Hepatocyte (in vitro differentiated cells): ENCODE measurements at regions not wholly inside any gene's neighbourhood (a gene's known extent, or its start where the extent isn't known, plus 50 kb on each side); places are given as distances from the start of the nearest gene placed in this dataset.

Experiments used
- DNase-seq: peaks from one replicate; pipeline ENCODE4 v3.0.0-alpha.2; 2016; ENCODE audit warnings: low spot score
- H2AFZ ChIP-seq: fragments of 200-600 bp; sonication (generic); 2 replicates; pipeline ENCODE4 v1.6.0; 2016; ENCODE audit warnings: antibody characterized with exemption, mild to moderate bottlenecking
- H3K27ac ChIP-seq: fragments of 200-600 bp; sonication (generic); 2 replicates; pipeline ENCODE4 v1.5.1; 2016; ENCODE audit warnings: mild to moderate bottlenecking
- H3K27me3 ChIP-seq: fragments of 200-600 bp; sonication (generic); 2 replicates; pipeline ENCODE4 v1.6.1; 2016
- H3K36me3 ChIP-seq: fragments of 200-600 bp; sonication (generic); replicated peaks from 2 replicates; pipeline ENCODE4 v1.5.1; 2016; ENCODE audit warnings: low read depth; ENCODE audit not compliant: insufficient read depth
- H3K4me1 ChIP-seq: fragments of 200-600 bp; sonication (generic); 2 replicates; pipeline ENCODE4 v1.5.1; 2016; ENCODE audit warnings: mild to moderate bottlenecking, moderate library complexity; ENCODE audit not compliant: insufficient read depth
- H3K4me2 ChIP-seq: fragments of 200-600 bp; sonication (generic); 2 replicates; pipeline ENCODE4 v1.6.0; 2016
- H3K4me3 ChIP-seq: fragments of 200-600 bp; sonication (generic); 2 replicates; pipeline ENCODE4 v1.5.1; 2016; ENCODE audit warnings: mild to moderate bottlenecking
- H3K79me2 ChIP-seq: fragments of 200-600 bp; sonication (generic); 2 replicates; pipeline ENCODE4 v1.6.0; 2017; ENCODE audit warnings: mild to moderate bottlenecking
- H3K9me2 ChIP-seq: fragments of 200-600 bp; sonication (generic); replicated peaks from 2 replicates; pipeline ENCODE4 v1.6.0; 2017; ENCODE audit warnings: mild to moderate bottlenecking; ENCODE audit not compliant: insufficient read depth
- H3K9me3 ChIP-seq: fragments of 200-600 bp; sonication (generic); 2 replicates; pipeline ENCODE4 v1.5.1; 2016; ENCODE audit warnings: low read depth, mild to moderate bottlenecking
- H4K20me1 ChIP-seq: fragments of 200-600 bp; sonication (generic); 2 replicates; pipeline ENCODE4 v1.6.0; 2016; ENCODE audit warnings: mild to moderate bottlenecking; ENCODE audit not compliant: insufficient read depth, poor library complexity, severe bottlenecking
- EZH2 ChIP-seq: fragments of 200-600 bp; sonication (generic); IDR thresholded peaks from 2 replicates; pipeline ENCODE4 v1.6.1; 2016; ENCODE audit warnings: antibody characterized with exemption, mild to moderate bottlenecking, borderline replicate concordance
- EZH2phosphoT487 ChIP-seq: fragments of 200-600 bp; sonication (generic); IDR thresholded peaks from one replicate; pipeline ENCODE4 v1.6.1; 2018; ENCODE audit warnings: antibody characterized with exemption, mild to moderate bottlenecking, low read depth, moderate library complexity; ENCODE audit not compliant: unreplicated experiment, severe bottlenecking
- WGBS: methylation state at CpG from one replicate; pipeline ENCODE4 v1.1.6; 2016; ENCODE audit warnings: low lambda C conversion rate; ENCODE audit errors: missing lambda C conversion rate; 5-methylcytosine and 5-hydroxymethylcytosine counted together
- TF ChIP-seq, protein P1 (sequence below): fragments of 200-600 bp; sonication (generic); IDR thresholded peaks from 2 replicates; pipeline ENCODE4 v1.5.1; 2016; ENCODE audit warnings: antibody characterized with exemption, mild to moderate bottlenecking; ENCODE audit not compliant: poor library complexity

- H3K9me2 ChIP-seq: no peaks in the 10 kb centered on the region
- DNase-seq: no peak
- H3K4me3 ChIP-seq: no peak overlapping the region
- H4K20me1 ChIP-seq: no peaks in the 10 kb centered on the region
- H3K27ac ChIP-seq: no peak overlapping the region
- H3K79me2 ChIP-seq: no peaks in the 10 kb centered on the region
- no peaks in the 10 kb centered on the region for H3K4me1 ChIP-seq
- H3K36me3 ChIP-seq: no peaks in the 10 kb centered on the region
- no peaks in the 10 kb centered on the region for H3K9me3 ChIP-seq
- TF ChIP-seq, protein P1, sequence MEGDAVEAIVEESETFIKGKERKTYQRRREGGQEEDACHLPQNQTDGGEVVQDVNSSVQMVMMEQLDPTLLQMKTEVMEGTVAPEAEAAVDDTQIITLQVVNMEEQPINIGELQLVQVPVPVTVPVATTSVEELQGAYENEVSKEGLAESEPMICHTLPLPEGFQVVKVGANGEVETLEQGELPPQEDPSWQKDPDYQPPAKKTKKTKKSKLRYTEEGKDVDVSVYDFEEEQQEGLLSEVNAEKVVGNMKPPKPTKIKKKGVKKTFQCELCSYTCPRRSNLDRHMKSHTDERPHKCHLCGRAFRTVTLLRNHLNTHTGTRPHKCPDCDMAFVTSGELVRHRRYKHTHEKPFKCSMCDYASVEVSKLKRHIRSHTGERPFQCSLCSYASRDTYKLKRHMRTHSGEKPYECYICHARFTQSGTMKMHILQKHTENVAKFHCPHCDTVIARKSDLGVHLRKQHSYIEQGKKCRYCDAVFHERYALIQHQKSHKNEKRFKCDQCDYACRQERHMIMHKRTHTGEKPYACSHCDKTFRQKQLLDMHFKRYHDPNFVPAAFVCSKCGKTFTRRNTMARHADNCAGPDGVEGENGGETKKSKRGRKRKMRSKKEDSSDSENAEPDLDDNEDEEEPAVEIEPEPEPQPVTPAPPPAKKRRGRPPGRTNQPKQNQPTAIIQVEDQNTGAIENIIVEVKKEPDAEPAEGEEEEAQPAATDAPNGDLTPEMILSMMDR: no peak
- no peak for TF ChIP-seq EZH2phosphoT487
- no peak for TF ChIP-seq EZH2
- H3K4me2 ChIP-seq: no peak overlapping the region
- no peaks in the 10 kb centered on the region for H3K27me3 ChIP-seq
- 92% methylated on average over 6 of the region's 6 CpGs for WGBS
- no peak overlapping the region for H2AFZ ChIP-seq
Measured at GRCh38 chr16:52633230-52633629, 86.3 kb upstream of the TOX3 start.

DNA sequence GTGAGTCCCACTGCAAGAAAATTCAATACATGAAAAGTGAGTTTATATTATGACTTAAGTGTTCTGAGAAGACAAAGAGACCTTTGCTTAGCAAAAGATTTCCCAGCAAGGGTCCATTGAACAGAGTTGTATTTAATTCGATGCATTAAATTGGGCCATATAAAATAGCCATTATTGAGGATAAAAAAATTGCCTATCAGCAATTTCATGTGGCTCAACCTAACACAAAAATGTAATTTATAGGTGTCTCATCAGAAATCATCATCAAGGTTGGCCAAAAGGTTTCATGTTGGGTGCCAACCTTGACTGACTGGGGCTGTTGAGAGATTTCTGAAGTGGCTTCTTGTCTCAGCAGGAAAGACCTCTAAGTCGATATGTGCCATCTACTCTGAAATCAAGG, 84.8 kb upstream of the TOX3 start:
- Histone ChIP-seq H3K27me3 (no peaks in the 10 kb centered on the region), H3K79me2 (no peaks in the 10 kb centered on the region), H2AFZ (no peak overlapping the region), H3K4me3 (no peak overlapping the region), H3K36me3 (no peaks in the 10 kb centered on the region), H3K9me3 (no peaks in the 10 kb centered on the region), H3K9me2 (no peaks in the 10 kb centered on the region), H3K4me1 (no peaks in the 10 kb centered on the region), H3K27ac (no peak overlapping the region), H4K20me1 (no peaks in the 10 kb centered on the region), H3K4me2 (no peak overlapping the region)
- DNase-seq: no peak
- TF ChIP-seq EZH2 (no peak), EZH2phosphoT487 (no peak)
- TF ChIP-seq, protein P1: no peak
- WGBS: 96% methylated on average over 2 of the region's 2 CpGs

DNA sequence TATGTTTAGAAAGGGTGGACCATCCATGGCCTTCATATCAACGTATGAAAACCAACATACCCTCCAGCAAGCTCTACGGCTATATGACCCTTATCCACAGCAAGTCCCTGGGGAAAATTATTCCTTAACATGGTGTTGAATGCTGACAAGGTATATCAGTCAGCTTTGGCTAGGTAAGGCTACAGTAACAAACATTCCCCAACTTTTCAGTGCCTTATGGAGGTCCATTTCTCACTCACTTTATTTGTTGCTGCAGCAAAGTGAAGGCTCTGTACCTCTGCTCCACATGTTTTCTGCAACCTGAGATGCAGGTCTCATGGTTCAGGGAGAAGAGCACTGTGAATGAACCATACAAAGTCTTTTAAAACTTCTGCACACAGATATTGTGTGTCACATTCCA, 83.8 kb upstream of the TOX3 start:
- no peak overlapping the region for H3K27ac ChIP-seq
- no peak overlapping the region for H3K4me2 ChIP-seq
- no peaks in the 10 kb centered on the region for H3K27me3 ChIP-seq
- WGBS: 90% methylated on average over 2 of the region's 2 CpGs
- no peaks in the 10 kb centered on the region for H3K79me2 ChIP-seq
- no peak overlapping the region for H3K4me3 ChIP-seq
- H3K9me2 ChIP-seq: no peaks in the 10 kb centered on the region
- no peaks in the 10 kb centered on the region for H4K20me1 ChIP-seq
- no peak overlapping the region for H2AFZ ChIP-seq
- TF ChIP-seq EZH2: no peak
- TF ChIP-seq, protein P1: no peak
- TF ChIP-seq EZH2phosphoT487: no peak
- no peaks in the 10 kb centered on the region for H3K9me3 ChIP-seq
- DNase-seq: no peak
- no peaks in the 10 kb centered on the region for H3K4me1 ChIP-seq
- no peaks in the 10 kb centered on the region for H3K36me3 ChIP-seq

DNA sequence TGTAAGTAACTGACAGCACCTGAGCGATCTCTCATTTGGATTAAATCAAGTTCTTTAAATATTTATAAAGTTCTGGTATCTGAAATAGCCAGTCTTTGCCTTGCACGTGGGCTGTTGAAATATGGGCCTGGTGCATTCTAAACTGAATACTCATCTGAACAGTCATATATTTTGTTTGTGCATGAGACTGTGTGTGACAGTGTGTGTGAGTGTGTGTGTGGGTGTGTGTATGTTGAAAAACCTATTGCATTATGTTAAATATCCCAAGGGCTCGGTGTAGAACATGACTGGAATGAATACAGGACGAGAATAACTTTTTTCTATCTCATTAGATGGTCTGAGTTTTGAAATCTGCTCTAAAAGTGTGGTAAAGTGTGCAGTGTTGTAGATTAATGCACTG, 82.4 kb upstream of the TOX3 start:
- H3K9me3 ChIP-seq: no peaks in the 10 kb centered on the region
- no peak overlapping the region for H2AFZ ChIP-seq
- no peak overlapping the region for H3K4me2 ChIP-seq
- H3K36me3 ChIP-seq: no peaks in the 10 kb centered on the region
- no peaks in the 10 kb centered on the region for H3K79me2 ChIP-seq
- no peaks in the 10 kb centered on the region for H4K20me1 ChIP-seq
- H3K27ac ChIP-seq: no peak overlapping the region
- no peaks in the 10 kb centered on the region for H3K4me1 ChIP-seq
- 45% methylated on average over 4 of the region's 4 CpGs for WGBS
- TF ChIP-seq EZH2 (no peak), EZH2phosphoT487 (no peak)
- TF ChIP-seq, protein P1: no peak
- no peaks in the 10 kb centered on the region for H3K27me3 ChIP-seq
- DNase-seq: peak; percentile 8
- H3K9me2 ChIP-seq: no peaks in the 10 kb centered on the region
- no peak overlapping the region for H3K4me3 ChIP-seq
